T-helper 2 cell treated with Interferon-gamma antibody and Interleukin-4, amounts not matched to agents 5 μg/mL and 100 μg/mL, for 36 hours (primary cell): ENCODE measurements at regions not wholly inside any gene's neighbourhood (a gene's known extent, or its start where the extent isn't known, plus 50 kb on each side); places are given as distances from the start of the nearest gene placed in this dataset.
"Not testable (repeated sequence)": the region's sequence is repeated elsewhere in the genome, so short reads cannot be mapped to it uniquely, and the experiment has no call there.

Experiments
- DNase-seq: peaks from one replicate; pipeline ENCODE4 v3.0.0; 2021; ENCODE audit warnings: low spot score
- H3K27ac Mint-ChIP-seq: one replicate; pipeline ENCODE4 v1.8.0; 2021; ENCODE audit warnings: mild to moderate bottlenecking, mixed read lengths
- H3K27me3 Mint-ChIP-seq: one replicate; pipeline ENCODE4 v1.8.0; 2021; ENCODE audit warnings: low read depth, mixed read lengths
- H3K36me3 Mint-ChIP-seq: one replicate; pipeline ENCODE4 v1.8.0; 2021; ENCODE audit warnings: low read depth, mixed read lengths
- H3K4me1 Mint-ChIP-seq: one replicate; pipeline ENCODE4 v1.8.0; 2021; ENCODE audit warnings: low read depth, mixed read lengths
- H3K4me3 Mint-ChIP-seq: one replicate; pipeline ENCODE4 v1.8.0; 2022; ENCODE audit warnings: mild to moderate bottlenecking, moderate library complexity, mixed read lengths
- H3K9me3 Mint-ChIP-seq: one replicate; pipeline ENCODE4 v1.8.0; 2021; ENCODE audit warnings: mixed read lengths

GRCh38 chr5:96483878-96484277 lies 50.8 kb upstream of the PCSK1 start:
- H3K36me3 Mint-ChIP-seq, result no peaks in the 10 kb centered on the region
- no peaks in the 10 kb centered on the region for H3K4me1 Mint-ChIP-seq
- H3K27me3 Mint-ChIP-seq, result peaks cover 2% of the 10 kb centered on the region
- H3K27ac Mint-ChIP-seq, result no peak overlapping the region
- DNase-seq, result no peak
- H3K4me3 Mint-ChIP-seq, result no peak overlapping the region
- no peaks in the 10 kb centered on the region for H3K9me3 Mint-ChIP-seq

- Mint-ChIP-seq H3K36me3 (no peaks in the 10 kb centered on the region), H3K27ac (no peak overlapping the region), H3K4me3 (no peak overlapping the region), H3K27me3 (peaks cover 2% of the 10 kb centered on the region), H3K9me3 (no peaks in the 10 kb centered on the region), H3K4me1 (no peaks in the 10 kb centered on the region)
- DNase-seq, result no peak
Measured at GRCh38 chr5:96487859-96488258, 54.8 kb upstream of the PCSK1 start.

- no peak overlapping the region for H3K27ac Mint-ChIP-seq
- H3K9me3 Mint-ChIP-seq, result no peaks in the 10 kb centered on the region
- no peaks in the 10 kb centered on the region for H3K4me1 Mint-ChIP-seq
- H3K27me3 Mint-ChIP-seq, result peaks cover 2% of the 10 kb centered on the region
- H3K4me3 Mint-ChIP-seq, result no peak overlapping the region
- no peaks in the 10 kb centered on the region for H3K36me3 Mint-ChIP-seq
- no peak for DNase-seq
Measured at GRCh38 chr5:96489532-96489931, 56.5 kb upstream of the PCSK1 start.

- no peak for DNase-seq
- Mint-ChIP-seq H3K4me1 (no peaks in the 10 kb centered on the region), H3K27ac (no peak overlapping the region), H3K4me3 (no peak overlapping the region), H3K36me3 (no peaks in the 10 kb centered on the region), H3K9me3 (no peaks in the 10 kb centered on the region), H3K27me3 (peaks cover 2% of the 10 kb centered on the region)
Measured at GRCh38 chr5:96492459-96493047, 59.5 kb upstream of the PCSK1 start.

GRCh38 chr5:96493219-96493790 lies 60.3 kb upstream of the PCSK1 start:
- Mint-ChIP-seq H3K27me3 (peaks cover 2% of the 10 kb centered on the region), H3K27ac (no peak overlapping the region), H3K36me3 (no peaks in the 10 kb centered on the region), H3K9me3 (no peaks in the 10 kb centered on the region), H3K4me3 (no peak overlapping the region), H3K4me1 (no peaks in the 10 kb centered on the region)
- no peak for DNase-seq

- not testable (repeated sequence) for H3K9me3 Mint-ChIP-seq, DNase-seq, H3K36me3 Mint-ChIP-seq, H3K4me3 Mint-ChIP-seq, H3K27me3 Mint-ChIP-seq, H3K4me1 Mint-ChIP-seq, H3K27ac Mint-ChIP-seq
Measured at GRCh38 chr5:96495412-96495811, 62.4 kb upstream of the PCSK1 start.

GRCh38 chr5:96497027-96497426 lies 64.0 kb upstream of the PCSK1 start:
- H3K9me3 Mint-ChIP-seq, H3K36me3 Mint-ChIP-seq, H3K4me3 Mint-ChIP-seq, DNase-seq, H3K4me1 Mint-ChIP-seq, H3K27ac Mint-ChIP-seq, H3K27me3 Mint-ChIP-seq: not testable (repeated sequence)

GRCh38 chr5:96499753-96500345 lies 66.8 kb upstream of the PCSK1 start:
- Mint-ChIP-seq H3K4me3 (no peak overlapping the region), H3K27ac (no peak overlapping the region), H3K4me1 (no peaks in the 10 kb centered on the region), H3K36me3 (no peaks in the 10 kb centered on the region), H3K9me3 (no peaks in the 10 kb centered on the region), H3K27me3 (peaks cover 5% of the 10 kb centered on the region)
- no peak for DNase-seq

GRCh38 chr5:96501991-96502646 lies 69.1 kb upstream of the PCSK1 start:
- H3K4me1 Mint-ChIP-seq, result no peaks in the 10 kb centered on the region
- DNase-seq, result no peak
- no peak overlapping the region for H3K27ac Mint-ChIP-seq
- no peaks in the 10 kb centered on the region for H3K9me3 Mint-ChIP-seq
- no peaks in the 10 kb centered on the region for H3K36me3 Mint-ChIP-seq
- peaks cover 7% of the 10 kb centered on the region for H3K27me3 Mint-ChIP-seq
- no peak overlapping the region for H3K4me3 Mint-ChIP-seq

GRCh38 chr5:96503501-96504236 lies 70.6 kb upstream of the PCSK1 start:
- Mint-ChIP-seq H3K27ac (no peak overlapping the region), H3K9me3 (no peaks in the 10 kb centered on the region), H3K4me1 (no peaks in the 10 kb centered on the region), H3K27me3 (peaks cover 7% of the 10 kb centered on the region), H3K4me3 (no peak overlapping the region), H3K36me3 (no peaks in the 10 kb centered on the region)
- no peak for DNase-seq

GRCh38 chr5:96506376-96506775 lies 73.3 kb upstream of the PCSK1 start:
- Mint-ChIP-seq H3K4me1 (no peaks in the 10 kb centered on the region), H3K27ac (no peak overlapping the region)

GRCh38 chr5:96506866-96507527 lies 73.9 kb upstream of the PCSK1 start:
- DNase-seq, result no peak
- Mint-ChIP-seq H3K27me3 (peaks cover 11% of the 10 kb centered on the region), H3K9me3 (no peaks in the 10 kb centered on the region), H3K4me3 (no peak overlapping the region), H3K4me1 (no peaks in the 10 kb centered on the region), H3K27ac (no peak overlapping the region), H3K36me3 (no peaks in the 10 kb centered on the region)

More at GRCh38 chr5:96506376-96506775, 73.3 kb upstream of the PCSK1 start:
- Mint-ChIP-seq H3K9me3 (no peaks in the 10 kb centered on the region), H3K27me3 (peaks cover 11% of the 10 kb centered on the region), H3K4me3 (no peak overlapping the region), H3K36me3 (no peaks in the 10 kb centered on the region)
- no peak for DNase-seq

- Mint-ChIP-seq H3K9me3 (no peaks in the 10 kb centered on the region), H3K4me1 (no peaks in the 10 kb centered on the region), H3K36me3 (no peaks in the 10 kb centered on the region), H3K27ac (no peak overlapping the region), H3K27me3 (peaks cover 10% of the 10 kb centered on the region), H3K4me3 (no peak overlapping the region)
- DNase-seq, result no peak
Measured at GRCh38 chr5:96509316-96509715, 76.3 kb upstream of the PCSK1 start.
